HG03060 (cell line): ENCODE measurements at regions not wholly inside any gene's neighbourhood (a gene's known extent, or its start where the extent isn't known, plus 50 kb on each side); places are given as distances from the start of the nearest gene placed in this dataset.
"Not testable (repeated sequence)": the region's sequence is repeated elsewhere in the genome, so short reads cannot be mapped to it uniquely, and the experiment has no call there.

ENCODE experiments used
- ATAC-seq: cut with Tn5 transposase; IDR thresholded peaks from one replicate; pipeline ENCODE4 v1.9.1; 2021; ENCODE audit warnings: low read depth, moderate number of reproducible peaks; ENCODE audit not compliant: unreplicated experiment

DNA sequence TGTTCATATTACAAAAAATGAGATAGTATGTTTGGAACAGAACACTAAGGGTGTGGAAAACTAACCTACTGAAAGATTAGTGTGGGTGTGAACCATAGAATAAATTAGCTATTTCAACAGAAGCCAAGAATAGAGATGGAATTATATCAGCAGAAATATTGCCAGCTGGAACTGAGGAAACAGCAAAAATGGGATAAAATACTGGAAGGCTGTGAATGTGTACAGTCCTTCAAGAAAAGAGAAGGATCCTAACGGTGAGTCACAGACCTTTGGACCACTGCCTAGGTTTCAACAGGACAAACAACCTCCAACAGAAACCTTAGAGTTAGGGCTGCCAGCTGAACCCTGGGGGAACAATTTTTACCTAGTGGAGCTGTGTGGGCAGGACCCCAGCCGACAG lies 395.0 kb downstream of the ZWINT start:
- no peak for ATAC-seq

DNA sequence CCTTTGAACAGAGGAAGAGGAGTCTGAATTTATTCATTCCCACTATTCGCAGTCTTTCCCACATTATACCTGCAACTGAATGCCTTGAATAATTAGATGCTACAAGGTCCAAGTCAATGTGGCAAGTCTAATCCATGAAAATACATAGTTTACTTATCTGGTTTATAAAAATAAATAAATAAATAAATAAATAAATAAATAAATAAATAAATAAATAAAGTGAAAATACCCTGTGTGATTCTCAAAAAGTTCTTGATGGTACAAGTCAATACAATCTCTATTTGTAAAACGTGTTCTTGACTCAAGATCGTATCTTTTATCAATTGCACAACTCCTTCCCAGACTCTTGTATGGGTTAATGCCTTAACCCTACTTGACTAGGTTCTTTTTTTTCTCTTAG lies 417.7 kb downstream of the ZWINT start:
- ATAC-seq: no peak

DNA sequence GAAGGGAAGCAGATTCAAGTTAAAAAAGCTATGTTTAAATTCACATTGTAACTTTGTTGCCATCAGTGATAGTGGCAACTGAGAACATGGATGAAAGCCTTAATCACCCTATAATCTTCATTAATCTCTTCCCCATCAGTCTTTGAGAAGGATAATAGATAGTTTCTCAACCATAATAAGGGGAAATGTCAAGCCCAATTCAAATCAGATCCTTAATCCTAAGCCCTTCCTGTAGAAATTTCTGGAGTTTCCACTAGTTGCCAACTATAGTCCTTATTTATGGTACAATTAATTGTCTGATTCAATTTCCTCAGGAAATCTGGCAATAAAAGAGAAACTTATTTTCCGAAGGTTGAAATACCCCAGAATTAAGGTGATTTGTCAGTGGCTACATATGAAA lies 431.8 kb downstream of the ZWINT start:
- ATAC-seq: no peak

DNA sequence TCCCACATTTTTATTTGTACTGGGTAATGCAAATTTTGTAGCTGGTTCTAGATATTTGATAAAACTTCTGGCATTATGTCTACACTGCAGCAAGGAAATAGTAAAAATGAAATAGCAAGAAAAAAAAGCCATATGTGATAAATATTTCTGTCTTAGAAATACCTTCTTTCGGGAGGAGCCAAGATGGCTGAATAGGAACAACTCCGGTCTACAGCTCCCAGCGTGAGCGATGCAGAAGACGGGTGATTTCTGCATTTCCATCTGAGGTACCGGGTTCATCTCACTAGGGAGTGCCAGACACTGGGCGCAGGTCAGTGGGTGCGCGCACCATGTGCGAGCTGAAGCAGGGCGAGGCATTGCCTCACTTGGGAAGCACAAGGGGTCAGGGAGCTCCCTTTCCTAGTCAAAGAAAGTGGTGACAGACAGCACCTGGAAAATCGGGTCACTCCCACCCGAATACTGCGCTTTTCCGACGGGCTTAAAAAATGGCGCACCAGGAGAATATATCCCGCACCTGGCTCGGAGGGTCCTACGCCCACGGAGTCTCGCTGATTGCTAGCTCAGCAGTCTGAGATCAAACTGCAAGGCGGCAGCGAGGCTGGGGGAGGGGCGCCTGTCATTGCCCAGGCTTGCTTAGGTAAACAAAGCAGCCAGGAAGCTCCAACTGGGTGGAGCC lies 461.4 kb downstream of the ZWINT start:
- not testable (repeated sequence) for ATAC-seq

DNA sequence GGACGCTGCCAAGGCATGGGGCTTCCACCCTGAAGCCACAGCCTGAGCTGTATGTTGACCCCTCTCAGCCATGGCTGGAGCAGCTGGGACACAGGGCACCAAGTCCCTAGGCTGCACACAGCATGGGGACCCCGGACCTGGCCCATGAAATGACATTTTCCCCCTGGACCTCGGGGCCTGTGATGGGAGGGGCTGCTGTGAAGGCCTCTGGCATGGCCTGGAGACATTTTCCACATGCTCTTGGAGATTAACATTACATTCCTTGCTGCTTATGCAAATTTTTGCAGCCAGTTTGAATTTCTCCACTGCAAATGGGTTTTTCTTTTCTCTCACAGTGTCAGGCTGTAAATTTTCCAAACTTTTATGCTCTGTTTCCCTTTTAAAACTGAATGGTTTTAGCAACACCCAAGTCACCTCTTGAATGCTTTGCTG lies 463.6 kb downstream of the ZWINT start:
- no peak for ATAC-seq

DNA sequence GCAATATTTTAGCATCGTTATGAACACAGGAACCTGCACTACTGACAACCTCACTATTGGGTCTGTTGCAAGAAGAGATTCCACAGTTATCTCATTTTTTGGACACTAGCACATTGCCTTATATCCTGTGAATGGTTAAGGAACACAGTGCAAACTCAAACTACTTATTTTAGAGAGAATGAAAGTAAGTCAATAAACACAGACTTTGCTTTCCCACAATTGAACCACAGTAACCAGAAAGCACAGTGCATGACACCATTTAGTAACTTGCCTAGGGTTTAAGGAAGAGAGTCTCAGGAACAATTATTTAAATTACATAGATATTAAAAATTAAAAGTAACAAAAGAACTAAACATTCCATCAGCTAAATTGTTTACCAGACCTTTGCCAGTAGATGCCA lies 468.8 kb downstream of the ZWINT start:
- no peak for ATAC-seq

DNA sequence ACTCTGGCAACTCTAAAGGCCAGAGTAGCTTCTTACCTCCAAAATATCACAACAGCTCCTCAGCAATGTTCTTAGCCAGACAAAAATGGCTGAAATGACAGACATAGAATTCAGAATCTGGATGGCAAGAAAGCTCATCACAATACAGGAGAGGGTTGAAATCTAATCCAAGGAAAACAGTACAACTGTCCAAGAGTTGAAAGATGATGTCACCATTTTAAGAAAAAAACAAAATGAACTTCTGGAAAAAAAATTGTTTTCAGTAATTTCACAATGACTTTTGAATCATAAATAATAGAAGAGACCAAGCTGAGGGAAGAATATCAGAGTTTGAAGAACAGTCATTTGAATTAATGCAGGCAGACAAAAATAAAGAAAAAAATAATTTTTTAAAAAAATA lies 479.5 kb downstream of the ZWINT start:
- no peak for ATAC-seq

DNA sequence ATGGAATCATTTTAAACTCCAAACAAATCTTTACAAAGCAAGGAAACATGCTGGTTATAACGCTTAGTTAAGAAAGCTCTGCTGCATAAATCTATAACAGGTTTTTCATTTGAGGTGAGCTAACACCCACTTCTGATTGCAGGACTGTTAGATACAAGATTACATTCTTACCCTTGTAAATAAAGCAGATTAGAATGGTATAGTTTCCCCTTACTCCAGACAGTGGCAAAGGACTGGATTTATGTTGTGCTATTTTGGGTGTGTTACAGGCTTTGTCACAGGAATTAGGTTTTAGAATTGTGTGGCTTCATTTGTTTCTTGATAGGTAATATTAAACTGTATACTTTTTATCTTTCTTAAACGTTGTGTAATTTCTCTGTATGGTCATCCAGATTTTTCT lies 487.6 kb downstream of the ZWINT start:
- ATAC-seq: no peak

DNA sequence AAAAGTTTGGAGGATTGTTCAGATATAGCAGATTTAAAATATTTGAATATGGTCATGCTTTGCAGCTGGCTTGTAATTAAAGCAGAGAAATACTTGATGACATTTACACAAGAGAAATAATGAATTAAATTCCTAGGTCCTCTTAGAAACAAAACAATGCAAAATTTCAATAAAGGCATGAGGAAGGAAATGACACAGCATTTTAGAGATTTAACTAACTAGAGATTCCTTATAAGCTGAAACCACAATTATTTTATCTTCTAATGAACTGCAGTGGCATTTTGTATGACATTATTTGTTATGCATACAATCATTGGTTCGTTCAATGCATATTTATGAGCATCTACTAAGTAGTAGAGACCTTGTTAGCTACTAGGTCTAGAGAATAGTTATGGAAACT lies 490.9 kb downstream of the ZWINT start:
- ATAC-seq: no peak

DNA sequence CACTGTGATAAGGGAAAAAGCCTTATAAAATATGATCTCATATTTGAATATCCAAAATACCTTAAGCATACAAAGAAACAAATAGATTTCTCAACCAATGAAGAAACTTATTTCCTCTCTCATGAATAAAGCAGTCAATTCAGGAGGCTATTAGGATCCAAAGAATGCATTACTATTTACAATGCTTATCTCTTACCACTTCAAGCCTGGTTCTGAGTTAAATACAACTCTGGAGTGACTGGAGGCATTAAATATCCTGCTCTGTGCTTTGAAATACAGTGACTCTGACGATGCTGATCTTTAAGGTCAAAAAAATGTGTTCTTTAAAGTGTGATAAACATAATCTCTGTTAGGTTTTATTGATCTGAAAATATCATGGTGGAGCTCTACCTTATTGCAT lies 493.2 kb downstream of the ZWINT start:
- no peak for ATAC-seq

DNA sequence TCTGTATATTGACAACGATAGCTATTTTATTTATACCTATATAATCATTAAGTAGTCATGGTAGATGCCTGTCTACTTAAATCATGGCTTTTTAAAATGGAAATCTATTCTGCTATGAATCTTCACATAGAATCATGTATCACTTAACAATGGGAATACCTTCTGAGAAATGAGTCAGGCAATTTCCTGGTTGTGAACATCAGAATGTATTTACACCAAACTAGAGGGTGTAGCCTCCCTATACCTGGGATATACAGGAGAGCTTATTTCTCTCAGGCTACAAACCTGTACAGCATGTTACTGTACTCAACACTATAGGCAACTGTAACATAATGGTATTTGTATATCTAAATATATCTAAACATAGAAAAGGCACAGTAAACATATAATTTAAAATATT lies 502.3 kb downstream of the ZWINT start:
- ATAC-seq: no peak

DNA sequence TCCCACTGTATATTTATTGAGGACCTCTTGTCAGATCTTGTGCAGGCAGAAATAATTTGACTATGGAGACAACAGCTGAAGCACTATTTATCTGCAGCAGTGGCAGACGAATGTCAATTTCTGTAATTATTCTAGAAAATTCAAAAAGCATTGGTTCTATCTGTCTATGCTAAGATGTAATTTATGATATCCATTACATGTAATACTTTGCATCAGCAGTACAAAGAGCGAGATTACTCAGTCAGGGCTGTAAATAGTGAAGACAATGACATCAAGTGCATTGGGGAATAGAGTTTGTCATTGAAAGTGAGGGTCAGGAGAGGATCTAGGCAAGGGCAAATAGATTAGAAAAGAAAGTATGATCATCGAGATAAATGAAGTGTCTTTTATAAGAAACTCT lies 508.2 kb downstream of the ZWINT start:
- ATAC-seq: no peak

DNA sequence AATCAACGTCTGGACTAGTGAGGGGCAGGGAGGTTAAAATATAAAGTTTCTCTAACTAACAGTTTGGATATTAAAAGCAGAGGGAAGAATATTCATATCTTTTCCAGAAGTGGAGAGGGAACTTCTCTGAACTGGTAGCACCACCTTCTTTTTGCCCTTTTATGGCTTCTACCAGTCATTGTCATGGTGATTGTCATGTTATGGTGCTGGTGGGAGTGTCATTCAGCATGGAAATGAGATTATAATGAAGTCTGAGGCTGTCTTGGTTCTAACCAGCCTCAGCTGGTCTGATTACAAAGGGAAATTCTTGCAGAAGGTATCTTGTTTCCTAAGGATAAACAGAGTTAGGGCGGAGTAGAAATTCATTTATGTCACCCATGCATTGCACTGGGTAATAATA lies 523.8 kb downstream of the ZWINT start:
- no peak for ATAC-seq

DNA sequence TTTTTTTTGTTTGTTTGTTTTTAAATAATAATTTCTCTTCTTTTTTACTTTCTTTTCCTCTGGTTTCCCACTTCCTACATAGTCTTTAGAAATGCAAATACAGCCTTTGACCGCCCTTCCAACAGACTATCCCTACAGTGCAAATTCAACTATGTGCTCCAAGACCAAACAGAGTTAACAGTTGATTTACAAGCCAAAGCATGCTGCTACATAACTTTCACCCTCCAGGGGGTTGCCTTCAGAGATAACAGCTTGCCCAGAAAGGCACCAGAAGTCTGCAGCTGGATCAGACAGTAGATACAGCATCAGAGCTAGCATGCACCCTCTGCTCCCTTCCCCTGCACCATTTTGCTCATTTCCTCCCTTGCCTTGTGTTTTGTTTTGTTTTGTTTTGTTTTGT lies 539.0 kb downstream of the ZWINT start:
- no peak for ATAC-seq

DNA sequence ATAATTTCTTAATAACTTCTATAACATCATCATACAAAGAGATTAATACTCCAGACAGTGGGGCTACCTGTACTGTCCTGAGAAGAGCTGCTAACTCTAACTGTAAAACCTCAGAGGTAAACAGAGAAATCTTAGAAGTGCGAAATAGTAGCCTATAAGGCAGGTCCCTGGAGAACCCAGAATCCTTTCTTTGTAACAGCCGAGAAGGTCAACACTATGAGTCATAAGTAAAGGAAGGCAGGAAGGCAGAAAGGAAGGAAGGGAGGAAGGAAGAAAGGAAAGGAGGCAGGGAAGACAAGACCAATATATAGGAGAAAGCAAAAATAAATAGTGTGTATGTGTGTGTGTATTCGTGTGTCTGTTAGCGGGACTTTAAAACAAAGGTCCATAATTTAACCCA lies 540.6 kb downstream of the ZWINT start:
- ATAC-seq: no peak

DNA sequence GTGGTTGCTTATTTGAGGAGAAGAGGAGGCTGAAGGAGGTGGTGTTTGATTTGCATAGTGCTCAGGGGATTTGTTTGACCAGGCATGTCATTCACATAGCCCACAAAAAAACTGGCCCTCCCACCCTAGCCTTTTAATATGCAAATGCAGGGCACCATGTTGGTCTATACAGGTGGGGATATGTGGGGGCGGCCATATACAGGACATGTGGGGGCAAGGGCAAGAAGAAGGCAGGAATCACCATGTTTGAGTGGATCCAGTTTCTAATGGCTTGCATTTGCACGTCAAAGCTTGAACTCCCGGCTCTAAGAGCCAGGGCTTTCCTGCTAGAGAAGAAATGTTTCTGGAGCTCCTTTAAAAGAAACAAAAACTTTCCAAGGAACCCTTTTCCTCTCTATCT lies 541.0 kb downstream of the ZWINT start:
- ATAC-seq: no peak

DNA sequence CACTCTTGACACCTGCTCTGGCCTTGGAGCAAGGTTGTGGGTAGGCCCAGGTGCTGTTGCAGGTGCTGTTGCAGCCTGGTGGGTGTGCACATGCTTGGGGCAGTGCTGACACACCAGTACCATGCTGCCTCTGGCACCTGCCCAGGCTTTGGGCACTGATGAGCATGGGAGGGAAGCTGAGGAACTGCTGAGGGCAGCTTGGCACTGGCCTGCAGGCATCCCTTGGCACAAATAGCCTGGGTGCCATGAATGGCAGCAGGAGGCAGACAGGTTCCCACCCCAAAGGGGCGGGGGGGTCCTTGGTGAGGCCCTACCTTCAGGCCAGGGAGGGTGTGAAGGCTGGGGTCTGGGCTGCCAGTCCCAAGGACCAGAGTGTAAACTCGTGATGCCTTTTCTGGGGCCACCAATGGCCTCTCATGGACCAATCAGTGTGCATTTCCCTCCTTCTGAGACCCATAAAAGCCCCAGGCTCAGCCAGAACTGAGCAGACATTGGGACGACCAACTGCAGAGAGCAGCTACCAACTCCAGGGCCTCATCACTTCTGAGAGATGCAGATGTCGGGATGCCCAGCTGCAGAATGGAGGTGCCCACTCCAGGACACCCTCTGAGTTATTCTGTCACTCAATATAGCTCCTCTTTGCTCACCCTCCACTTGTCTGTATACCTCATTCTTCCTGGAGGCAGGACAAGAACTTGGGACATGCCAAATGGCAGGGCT lies 547.4 kb downstream of the ZWINT start:
- no peak for ATAC-seq

DNA sequence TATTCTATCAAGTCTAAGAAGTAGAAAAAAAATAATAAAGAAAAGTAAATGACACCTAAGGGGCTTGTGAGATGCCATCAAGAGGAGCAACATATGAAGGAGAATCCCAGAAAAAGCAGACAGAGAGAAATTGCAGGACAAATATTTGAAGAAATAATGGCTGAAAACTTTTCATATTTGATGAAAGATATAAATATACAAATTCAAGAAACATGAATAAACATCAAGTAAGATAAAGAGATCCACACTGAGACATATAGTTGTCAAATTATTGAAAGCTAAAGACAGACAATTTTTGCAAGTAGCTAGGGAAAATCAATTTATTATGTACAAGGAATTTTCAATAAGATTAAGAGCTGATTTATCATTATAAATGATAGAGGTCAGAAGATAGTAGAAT lies 558.0 kb downstream of the ZWINT start:
- no peak for ATAC-seq

DNA sequence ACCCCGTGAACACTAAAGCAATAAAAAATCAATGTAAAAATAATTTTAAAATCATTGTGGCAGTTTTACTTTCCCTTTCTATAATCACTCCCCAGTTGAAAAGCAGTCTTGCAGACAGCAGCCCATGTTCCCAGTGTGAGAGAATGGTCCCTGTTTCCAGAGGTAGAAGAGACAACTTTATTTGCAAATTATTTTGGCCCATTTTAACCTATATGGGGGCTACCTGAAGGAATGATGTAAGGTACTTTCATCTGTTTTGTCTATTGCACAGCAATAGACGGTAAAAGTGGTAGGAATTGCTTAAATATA lies 559.8 kb downstream of the ZWINT start:
- ATAC-seq: no peak

DNA sequence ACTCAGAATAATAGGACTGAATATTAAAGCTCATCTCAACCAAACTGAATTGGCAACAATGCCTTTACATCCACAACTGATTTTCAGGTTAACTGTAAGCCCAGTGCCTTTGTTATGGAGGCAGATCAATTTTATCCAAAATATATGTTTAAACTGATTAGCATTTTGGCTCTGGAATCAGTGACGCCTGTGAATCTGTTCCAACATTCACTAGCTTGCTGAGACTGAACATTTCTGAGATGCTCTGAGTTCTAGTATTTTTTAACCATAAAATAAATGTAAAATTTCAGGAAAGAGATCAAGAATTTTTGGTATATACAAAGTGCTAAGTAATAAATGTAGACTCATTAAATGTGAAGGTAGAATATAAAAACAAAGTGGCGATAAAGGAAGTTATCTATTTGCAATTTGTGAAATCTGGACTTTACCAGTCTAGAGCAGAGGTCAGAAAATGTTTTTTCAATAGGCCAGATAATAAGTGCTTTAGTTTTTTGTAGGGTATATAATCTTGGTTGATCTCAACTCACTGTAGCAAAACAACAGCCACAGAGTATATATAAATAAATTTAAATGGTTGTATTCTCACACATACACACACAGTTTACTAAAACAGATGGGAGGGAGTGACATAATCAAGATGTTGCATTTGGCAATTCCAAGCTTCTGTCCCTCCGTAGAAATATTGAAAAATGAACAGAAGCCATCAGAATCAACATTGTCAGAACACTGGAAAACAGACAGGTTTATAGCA lies 560.3 kb downstream of the ZWINT start:
- no peak for ATAC-seq

DNA sequence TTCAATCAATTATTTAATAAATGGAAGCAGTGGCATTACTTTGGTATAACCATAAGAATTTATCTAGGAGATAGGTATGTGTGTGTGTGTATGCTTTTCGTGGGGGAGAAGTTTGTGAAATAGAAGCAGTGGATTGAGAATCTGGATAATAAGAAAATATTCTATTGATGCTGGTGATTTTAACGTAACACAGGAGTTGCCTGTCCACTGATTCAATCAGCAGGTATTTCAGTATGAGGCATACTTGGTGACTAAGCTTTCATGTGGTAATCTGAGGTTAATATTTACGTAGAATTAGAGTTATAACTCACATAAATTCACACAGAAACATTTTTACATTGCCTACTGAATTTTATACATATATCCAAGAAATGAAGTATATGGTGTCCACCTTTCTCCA lies 568.0 kb downstream of the ZWINT start:
- ATAC-seq: no peak

DNA sequence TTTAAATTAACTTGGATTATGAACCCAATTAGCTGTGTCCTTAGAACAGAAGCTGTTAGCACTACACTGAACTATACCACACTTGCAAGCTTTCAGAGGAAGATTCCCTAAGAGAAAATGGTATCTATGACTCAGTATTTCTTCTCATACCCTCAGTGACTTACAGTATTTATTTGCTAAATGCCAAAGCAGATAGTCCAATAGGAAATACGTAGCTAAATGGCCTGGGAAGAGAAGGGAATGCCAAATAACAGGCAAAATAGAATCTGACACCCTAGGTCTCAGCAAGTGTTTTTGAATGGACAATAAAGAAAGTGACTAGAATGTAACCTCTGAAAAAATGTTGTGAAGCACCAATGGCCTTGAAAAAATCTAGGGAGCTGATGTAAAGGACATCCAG lies 570.8 kb downstream of the ZWINT start:
- not testable (repeated sequence) for ATAC-seq
